Neural cell (in vitro differentiated cells): ENCODE measurements at regions not wholly inside any gene's neighbourhood (a gene's known extent, or its start where the extent isn't known, plus 50 kb on each side); places are given as distances from the start of the nearest gene placed in this dataset.

Experiments
- H2AFZ ChIP-seq: fragments of 200-600, 300-800 bp; sonication (generic), shearing (Covaris generic); 2 replicates; pipeline ENCODE4 v1.6.0; 2014; ENCODE audit warnings: low read depth, mild to moderate bottlenecking, antibody characterized with exemption, low read length, moderate library complexity
- H3F3A ChIP-seq: fragments of 200-600 bp; shearing (Covaris generic); 2 replicates; pipeline ENCODE4 v1.6.1; 2016; ENCODE audit warnings: mild to moderate bottlenecking, moderate library complexity, mixed read lengths, antibody characterized with exemption, low read length; ENCODE audit not compliant: insufficient read depth, poor library complexity, severe bottlenecking
- H3K27ac ChIP-seq: fragments of 200-600, 300-800 bp; sonication (generic), shearing (Covaris generic); 2 replicates; pipeline ENCODE4 v1.5.1; 2014; ENCODE audit warnings: mild to moderate bottlenecking, low read length, moderate library complexity
- H3K27me3 ChIP-seq: fragments of 300-800, 200-600 bp; sonication (generic), shearing (Covaris generic); 2 replicates; pipeline ENCODE4 v1.6.0; 2014; ENCODE audit warnings: mild to moderate bottlenecking, low read depth, low read length, moderate library complexity; ENCODE audit not compliant: insufficient read depth
- H3K36me3 ChIP-seq: fragments of 300-800, 200-600 bp; sonication (generic), shearing (Covaris generic); 2 replicates; pipeline ENCODE4 v1.5.1; 2014; ENCODE audit warnings: mild to moderate bottlenecking, antibody characterized with exemption, low read length, moderate library complexity; ENCODE audit not compliant: insufficient read depth
- H3K4me2 ChIP-seq: fragments of 300-800, 200-600 bp; sonication (generic), shearing (Covaris generic); 2 replicates; pipeline ENCODE4 v1.6.0; 2014; ENCODE audit warnings: mild to moderate bottlenecking, low read length
- H3K4me3 ChIP-seq: fragments of 300-800, 200-600 bp; sonication (generic), shearing (Covaris generic); 2 replicates; pipeline ENCODE4 v1.5.1; 2014; ENCODE audit warnings: mild to moderate bottlenecking, low read length, moderate library complexity
- H3K79me2 ChIP-seq: fragments of 200-600 bp; shearing (Covaris generic); replicated peaks from 2 replicates; pipeline ENCODE4 v1.6.0; 2014; ENCODE audit warnings: mild to moderate bottlenecking, low read length, moderate library complexity; ENCODE audit not compliant: insufficient read depth
- H3K9ac ChIP-seq: fragments of 300-800, 200-600 bp; sonication (generic), shearing (Covaris generic); 2 replicates; pipeline ENCODE4 v1.6.1; 2016; ENCODE audit warnings: mild to moderate bottlenecking, low read length, mixed read lengths
- H3K9me2 ChIP-seq: fragments of 200-600 bp; shearing (Covaris generic); 2 replicates; pipeline ENCODE4 v1.6.1; 2016; ENCODE audit warnings: mild to moderate bottlenecking, low read length, mixed read lengths; ENCODE audit not compliant: insufficient read depth
- H3K9me3 ChIP-seq: fragments of 200-600, 300-800 bp; sonication (generic), shearing (Covaris generic); 2 replicates; pipeline ENCODE4 v1.6.1; 2016; ENCODE audit warnings: mild to moderate bottlenecking, mixed run types, low read length, moderate library complexity, mixed read lengths
- H4K20me1 ChIP-seq: fragments of 200-600 bp; shearing (Covaris generic); 2 replicates; pipeline ENCODE4 v1.6.1; 2016; ENCODE audit warnings: mild to moderate bottlenecking, mixed run types; ENCODE audit not compliant: insufficient read depth
- EP300 ChIP-seq: fragments of 450-650 bp; conservative IDR thresholded peaks from 2 replicates; pipeline ENCODE4 v1.6.1; 2014; ENCODE audit warnings: antibody characterized with exemption, mild to moderate bottlenecking, moderate library complexity; ENCODE audit not compliant: poor library complexity, severe bottlenecking
- EZH2 ChIP-seq: fragments of 200-600, 300-800 bp; shearing (Covaris generic), sonication (generic); IDR thresholded peaks from 2 replicates; pipeline ENCODE4 v1.6.1; 2014; ENCODE audit warnings: antibody characterized with exemption, low read length, borderline replicate concordance, mild to moderate bottlenecking; ENCODE audit not compliant: insufficient read depth, poor library complexity, severe bottlenecking
- MXI1 ChIP-seq: fragments of 450-650 bp; conservative IDR thresholded peaks from 2 replicates; pipeline ENCODE4 v1.6.1; 2014; ENCODE audit warnings: antibody characterized with exemption, mild to moderate bottlenecking; ENCODE audit not compliant: poor library complexity, severe bottlenecking
- POLR2AphosphoS5 ChIP-seq: IDR thresholded peaks from 2 replicates; pipeline ENCODE4 v1.6.1; 2012
- RAD21 ChIP-seq: fragments of 450-650 bp; conservative IDR thresholded peaks from 2 replicates; pipeline ENCODE4 v1.6.1; 2014; ENCODE audit warnings: antibody characterized with exemption, mild to moderate bottlenecking, moderate library complexity
- SMC3 ChIP-seq: fragments of 450-650 bp; conservative IDR thresholded peaks from 2 replicates; pipeline ENCODE4 v1.6.1; 2014; ENCODE audit warnings: antibody characterized with exemption, mild to moderate bottlenecking, moderate library complexity; ENCODE audit not compliant: poor library complexity
- TAF1 ChIP-seq: IDR thresholded peaks from 2 replicates; pipeline ENCODE4 v1.6.1; 2012; ENCODE audit warnings: low read depth
- TF ChIP-seq, protein P1 (sequence below): IDR thresholded peaks from 2 replicates; pipeline ENCODE4 v1.6.1; 2012; ENCODE audit warnings: borderline replicate concordance
- TF ChIP-seq, protein P2 (sequence below): fragments of 450-650 bp; IDR thresholded peaks from 2 replicates; pipeline ENCODE4 v1.5.1; 2014; ENCODE audit warnings: antibody characterized with exemption, mild to moderate bottlenecking, moderate library complexity; ENCODE audit not compliant: poor library complexity, severe bottlenecking

DNA sequence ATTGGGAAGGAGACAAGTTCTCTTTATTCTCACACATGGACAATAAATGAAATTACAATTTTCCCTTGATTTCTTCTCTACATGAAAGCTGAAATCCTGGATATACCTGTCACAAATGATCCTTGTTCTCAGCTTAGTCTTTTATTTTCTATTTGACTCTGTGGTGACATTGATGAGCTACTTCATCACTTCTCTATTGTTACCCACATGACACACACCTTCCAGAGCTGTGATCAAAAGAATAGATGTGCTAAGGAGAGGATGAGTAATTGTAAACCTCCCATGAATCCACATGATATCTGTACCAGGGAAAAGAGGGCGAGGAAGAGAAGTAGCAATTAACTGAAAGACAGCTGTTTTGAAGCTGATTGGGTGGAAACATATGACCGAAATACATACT is 102.0 kb downstream of the CAVIN4 start:
- Histone ChIP-seq H3K4me3 (peak overlapping the region; percentile 15), H3K27me3 (no peaks in the 10 kb centered on the region), H3K9me2 (no peaks in the 10 kb centered on the region), H3K9me3 (no peaks in the 10 kb centered on the region), H3K4me2 (peak overlapping the region; percentile 10), H3K27ac (peak overlapping the region; percentile 89), H3F3A (no peaks in the 10 kb centered on the region), H3K79me2 (no peaks in the 10 kb centered on the region), H2AFZ (no peak overlapping the region), H4K20me1 (no peaks in the 10 kb centered on the region), H3K9ac (peak overlapping the region; percentile 25), H3K36me3 (no peaks in the 10 kb centered on the region)
- TF ChIP-seq MXI1 (no peak), EP300 (peak; percentile 97), TAF1 (no peak), EZH2 (no peak), POLR2AphosphoS5 (peak; percentile 88), SMC3 (no peak), RAD21 (no peak)
- TF ChIP-seq, protein P1, sequence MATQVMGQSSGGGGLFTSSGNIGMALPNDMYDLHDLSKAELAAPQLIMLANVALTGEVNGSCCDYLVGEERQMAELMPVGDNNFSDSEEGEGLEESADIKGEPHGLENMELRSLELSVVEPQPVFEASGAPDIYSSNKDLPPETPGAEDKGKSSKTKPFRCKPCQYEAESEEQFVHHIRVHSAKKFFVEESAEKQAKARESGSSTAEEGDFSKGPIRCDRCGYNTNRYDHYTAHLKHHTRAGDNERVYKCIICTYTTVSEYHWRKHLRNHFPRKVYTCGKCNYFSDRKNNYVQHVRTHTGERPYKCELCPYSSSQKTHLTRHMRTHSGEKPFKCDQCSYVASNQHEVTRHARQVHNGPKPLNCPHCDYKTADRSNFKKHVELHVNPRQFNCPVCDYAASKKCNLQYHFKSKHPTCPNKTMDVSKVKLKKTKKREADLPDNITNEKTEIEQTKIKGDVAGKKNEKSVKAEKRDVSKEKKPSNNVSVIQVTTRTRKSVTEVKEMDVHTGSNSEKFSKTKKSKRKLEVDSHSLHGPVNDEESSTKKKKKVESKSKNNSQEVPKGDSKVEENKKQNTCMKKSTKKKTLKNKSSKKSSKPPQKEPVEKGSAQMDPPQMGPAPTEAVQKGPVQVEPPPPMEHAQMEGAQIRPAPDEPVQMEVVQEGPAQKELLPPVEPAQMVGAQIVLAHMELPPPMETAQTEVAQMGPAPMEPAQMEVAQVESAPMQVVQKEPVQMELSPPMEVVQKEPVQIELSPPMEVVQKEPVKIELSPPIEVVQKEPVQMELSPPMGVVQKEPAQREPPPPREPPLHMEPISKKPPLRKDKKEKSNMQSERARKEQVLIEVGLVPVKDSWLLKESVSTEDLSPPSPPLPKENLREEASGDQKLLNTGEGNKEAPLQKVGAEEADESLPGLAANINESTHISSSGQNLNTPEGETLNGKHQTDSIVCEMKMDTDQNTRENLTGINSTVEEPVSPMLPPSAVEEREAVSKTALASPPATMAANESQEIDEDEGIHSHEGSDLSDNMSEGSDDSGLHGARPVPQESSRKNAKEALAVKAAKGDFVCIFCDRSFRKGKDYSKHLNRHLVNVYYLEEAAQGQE = peak; percentile 89
- TF ChIP-seq, protein P2, sequence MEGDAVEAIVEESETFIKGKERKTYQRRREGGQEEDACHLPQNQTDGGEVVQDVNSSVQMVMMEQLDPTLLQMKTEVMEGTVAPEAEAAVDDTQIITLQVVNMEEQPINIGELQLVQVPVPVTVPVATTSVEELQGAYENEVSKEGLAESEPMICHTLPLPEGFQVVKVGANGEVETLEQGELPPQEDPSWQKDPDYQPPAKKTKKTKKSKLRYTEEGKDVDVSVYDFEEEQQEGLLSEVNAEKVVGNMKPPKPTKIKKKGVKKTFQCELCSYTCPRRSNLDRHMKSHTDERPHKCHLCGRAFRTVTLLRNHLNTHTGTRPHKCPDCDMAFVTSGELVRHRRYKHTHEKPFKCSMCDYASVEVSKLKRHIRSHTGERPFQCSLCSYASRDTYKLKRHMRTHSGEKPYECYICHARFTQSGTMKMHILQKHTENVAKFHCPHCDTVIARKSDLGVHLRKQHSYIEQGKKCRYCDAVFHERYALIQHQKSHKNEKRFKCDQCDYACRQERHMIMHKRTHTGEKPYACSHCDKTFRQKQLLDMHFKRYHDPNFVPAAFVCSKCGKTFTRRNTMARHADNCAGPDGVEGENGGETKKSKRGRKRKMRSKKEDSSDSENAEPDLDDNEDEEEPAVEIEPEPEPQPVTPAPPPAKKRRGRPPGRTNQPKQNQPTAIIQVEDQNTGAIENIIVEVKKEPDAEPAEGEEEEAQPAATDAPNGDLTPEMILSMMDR = no peak

DNA sequence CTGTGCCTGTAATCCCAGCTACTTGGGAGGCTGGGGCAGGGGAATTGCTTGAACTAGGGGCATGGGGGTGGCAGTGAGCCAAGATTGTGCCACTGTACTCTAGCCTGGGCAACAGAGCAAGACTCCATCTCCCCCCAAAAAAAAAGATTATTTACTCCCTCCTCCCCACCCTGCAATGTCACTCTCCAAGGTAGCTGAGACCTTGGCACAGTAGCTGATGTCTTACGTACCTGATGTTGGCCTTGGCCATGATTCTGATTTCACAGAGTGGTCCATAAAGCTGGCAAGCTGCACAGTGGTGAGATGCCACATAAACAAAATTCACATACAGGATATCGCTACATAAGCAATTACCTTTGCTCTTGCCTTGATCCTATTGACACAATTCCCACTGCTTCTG is 108.5 kb downstream of the CAVIN4 start:
- no peaks in the 10 kb centered on the region for H3K9me3 ChIP-seq
- no peaks in the 10 kb centered on the region for H3K36me3 ChIP-seq
- no peak overlapping the region for H3K4me2 ChIP-seq
- no peaks in the 10 kb centered on the region for H3K27me3 ChIP-seq
- H3K9me2 ChIP-seq = no peaks in the 10 kb centered on the region
- no peak overlapping the region for H3K9ac ChIP-seq
- no peaks in the 10 kb centered on the region for H4K20me1 ChIP-seq
- H3K4me3 ChIP-seq = no peak overlapping the region
- H3K27ac ChIP-seq = no peak overlapping the region
- TF ChIP-seq MXI1 = no peak
- no peak for TF ChIP-seq POLR2AphosphoS5
- TF ChIP-seq, protein P1 = no peak
- TF ChIP-seq EZH2 = no peak
- no peak for TF ChIP-seq RAD21
- TF ChIP-seq TAF1 = no peak
- TF ChIP-seq EP300 = no peak
- TF ChIP-seq, protein P2 = no peak
- TF ChIP-seq SMC3 = no peak
- no peaks in the 10 kb centered on the region for H3K79me2 ChIP-seq
- H2AFZ ChIP-seq = no peak overlapping the region
- no peaks in the 10 kb centered on the region for H3F3A ChIP-seq
